ENCODE measurements at regions not wholly inside any gene's neighbourhood (a gene's known extent, or its start where the extent isn't known, plus 50 kb on each side); places are given as distances from the start of the nearest gene placed in this dataset.

GRCh38 chr11:69888483-69889181 lies 69.4 kb upstream of the FGF3 start:
- TF ChIP-seq, protein P1, sequence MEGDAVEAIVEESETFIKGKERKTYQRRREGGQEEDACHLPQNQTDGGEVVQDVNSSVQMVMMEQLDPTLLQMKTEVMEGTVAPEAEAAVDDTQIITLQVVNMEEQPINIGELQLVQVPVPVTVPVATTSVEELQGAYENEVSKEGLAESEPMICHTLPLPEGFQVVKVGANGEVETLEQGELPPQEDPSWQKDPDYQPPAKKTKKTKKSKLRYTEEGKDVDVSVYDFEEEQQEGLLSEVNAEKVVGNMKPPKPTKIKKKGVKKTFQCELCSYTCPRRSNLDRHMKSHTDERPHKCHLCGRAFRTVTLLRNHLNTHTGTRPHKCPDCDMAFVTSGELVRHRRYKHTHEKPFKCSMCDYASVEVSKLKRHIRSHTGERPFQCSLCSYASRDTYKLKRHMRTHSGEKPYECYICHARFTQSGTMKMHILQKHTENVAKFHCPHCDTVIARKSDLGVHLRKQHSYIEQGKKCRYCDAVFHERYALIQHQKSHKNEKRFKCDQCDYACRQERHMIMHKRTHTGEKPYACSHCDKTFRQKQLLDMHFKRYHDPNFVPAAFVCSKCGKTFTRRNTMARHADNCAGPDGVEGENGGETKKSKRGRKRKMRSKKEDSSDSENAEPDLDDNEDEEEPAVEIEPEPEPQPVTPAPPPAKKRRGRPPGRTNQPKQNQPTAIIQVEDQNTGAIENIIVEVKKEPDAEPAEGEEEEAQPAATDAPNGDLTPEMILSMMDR (IDR thresholded peaks at IDR 0.05; ENCODE audit: low read depth, low read length): peak; percentile 98
- no peak for TF ChIP-seq EZH2phosphoT487 (IDR thresholded peaks at IDR 0.05; ENCODE audit: low read depth)
